GM21529 (cell line): ENCODE measurements at regions not wholly inside any gene's neighbourhood (a gene's known extent, or its start where the extent isn't known, plus 50 kb on each side); places are given as distances from the start of the nearest gene placed in this dataset.

Experiments
- ATAC-seq: cut with Tn5 transposase; IDR thresholded peaks from one replicate; pipeline ENCODE4 v1.9.1; 2021; ENCODE audit not compliant: unreplicated experiment

- no peak for ATAC-seq
These were observed 55.8 kb upstream of the TAGAP start for GRCh38 chr6:159100395-159101182.

- ATAC-seq, result no peak
These were observed 55.2 kb upstream of the TAGAP start for GRCh38 chr6:159099961-159100360.

GRCh38 chr6:159099276-159099675 is 54.5 kb upstream of the TAGAP start:
- no peak for ATAC-seq

- no peak for ATAC-seq
These were observed 53.9 kb upstream of the TAGAP start for GRCh38 chr6:159098636-159099106.

GRCh38 chr6:159097256-159097655 is 52.5 kb upstream of the TAGAP start:
- no peak for ATAC-seq

GRCh38 chr6:159095616-159096015 is 50.8 kb upstream of the TAGAP start:
- no peak for ATAC-seq

- peak; percentile 74 for ATAC-seq
These were observed 49.9 kb upstream of the TAGAP start for GRCh38 chr6:159094444-159095252.
